OCI-LY7 (cell line): ENCODE measurements at regions not wholly inside any gene's neighbourhood (a gene's known extent, or its start where the extent isn't known, plus 50 kb on each side); places are given as distances from the start of the nearest gene placed in this dataset.

Experiments
- BruUV-seq: library from RNA; stranded (reverse); fragments of 400-500 nt; replicated peaks from 2 replicates; lab custom pipeline; 2021; lab: Mats Ljungman, UMichigan
- CTCF ChIA-PET: fragments of 300-600 bp; sonication (Branson Sonifier 250); formaldehyde crosslinking; loops from one replicate; lab custom pipeline; 2022; ENCODE audit warnings: antibody characterized with exemption; ENCODE audit not compliant: unreplicated experiment; lab: Charles Lee
- POLR2A ChIA-PET: fragments of 300-600 bp; sonication (Branson Sonifier 250); formaldehyde crosslinking; loops from one replicate; lab custom pipeline; 2022; ENCODE audit warnings: antibody characterized with exemption; lab: Charles Lee
- DNase-seq: peaks from one replicate; pipeline ENCODE4 v3.0.0-alpha.2; 2015; ENCODE audit warnings: low spot score
- H2AFZ ChIP-seq: fragments of 200-600 bp; sonication (generic), shearing (Covaris generic); 2 replicates; pipeline ENCODE4 v1.6.1; 2014; ENCODE audit warnings: mild to moderate bottlenecking, antibody characterized with exemption, low read length, moderate library complexity
- H3K27ac ChIP-seq: fragments of 200-600 bp; sonication (generic); 2 replicates; pipeline ENCODE4 v1.5.1; 2014; ENCODE audit warnings: mixed run types, low read depth, mild to moderate bottlenecking, moderate library complexity, low read length, inconsistent platforms; ENCODE audit not compliant: poor library complexity, severe bottlenecking
- H3K36me3 ChIP-seq: fragments of 200-600 bp; sonication (generic); 2 replicates; pipeline ENCODE4 v1.6.1; 2014; ENCODE audit warnings: mild to moderate bottlenecking, antibody characterized with exemption, low read length, moderate library complexity, mixed read lengths; ENCODE audit not compliant: insufficient read depth
- H3K4me1 ChIP-seq: fragments of 200-600 bp; sonication (generic); 2 replicates; pipeline ENCODE4 v1.5.1; 2014; ENCODE audit warnings: mild to moderate bottlenecking, low read length; ENCODE audit not compliant: insufficient read depth, poor library complexity, severe bottlenecking
- H3K4me2 ChIP-seq: fragments of 200-600 bp; sonication (generic); 2 replicates; pipeline ENCODE4 v1.6.1; 2014; ENCODE audit warnings: mild to moderate bottlenecking, low read length
- H3K4me3 ChIP-seq: fragments of 200-600 bp; sonication (generic); 2 replicates; pipeline ENCODE4 v1.5.1; 2014; ENCODE audit warnings: mild to moderate bottlenecking, low read depth, low read length; ENCODE audit not compliant: poor library complexity, severe bottlenecking
- H3K79me2 ChIP-seq: fragments of 200-600 bp; sonication (generic); 2 replicates; pipeline ENCODE4 v1.6.1; 2016; ENCODE audit warnings: low read depth, mild to moderate bottlenecking, low read length, moderate library complexity, mixed read lengths; ENCODE audit not compliant: insufficient read depth
- H3K9me2 ChIP-seq: fragments of 200-600 bp; sonication (generic); 2 replicates; pipeline ENCODE4 v1.6.1; 2016; ENCODE audit warnings: mild to moderate bottlenecking, low read length, mixed read lengths; ENCODE audit not compliant: insufficient read depth
- H3K9me3 ChIP-seq: fragments of 200-600 bp; sonication (generic); 2 replicates; pipeline ENCODE4 v1.6.1; 2014; ENCODE audit warnings: mild to moderate bottlenecking, mixed run types, low read length, mixed read lengths
- H4K20me1 ChIP-seq: fragments of 200-600 bp; sonication (generic); 2 replicates; pipeline ENCODE4 v1.6.1; 2014; ENCODE audit warnings: mild to moderate bottlenecking, antibody characterized with exemption, low read length, moderate library complexity, mixed read lengths; ENCODE audit not compliant: insufficient read depth
- CTCF ChIP-seq: fragments of 200-600 bp; sonication (generic); conservative IDR thresholded peaks from 2 replicates; pipeline ENCODE4 v1.5.1; 2014; ENCODE audit warnings: mild to moderate bottlenecking, antibody characterized with exemption, low read length, moderate library complexity, mixed read lengths
- EZH2phosphoT487 ChIP-seq: fragments of 200-600 bp; sonication (generic); IDR thresholded peaks from 2 replicates; pipeline ENCODE4 v1.6.1; 2018; ENCODE audit warnings: low read depth, borderline replicate concordance, mild to moderate bottlenecking, mixed run types, antibody characterized with exemption, low read length, moderate library complexity, mixed read lengths
- intact Hi-C: fragments of 100-400 bp; cut with micrococcal nuclease; formaldehyde crosslinking; loops from one replicate; pipeline ENCODE4 v1.10.0; 2022; ENCODE audit not compliant: unreplicated experiment

- TF ChIP-seq CTCF (no peak), EZH2phosphoT487 (no peak)
- CTCF ChIA-PET: no interaction called here
- H3K79me2 ChIP-seq: no peaks in the 10 kb centered on the region
- no peak overlapping the region for H2AFZ ChIP-seq
- H4K20me1 ChIP-seq: no peaks in the 10 kb centered on the region
- H3K4me2 ChIP-seq: no peak overlapping the region
- no peak overlapping the region for H3K27ac ChIP-seq
- no peaks in the 10 kb centered on the region for H3K4me1 ChIP-seq
- H3K4me3 ChIP-seq: no peak overlapping the region
- no peak for DNase-seq
- BruUV-seq: no TSS peak
- H3K9me3 ChIP-seq: no peaks in the 10 kb centered on the region
- no peaks in the 10 kb centered on the region for H3K36me3 ChIP-seq
- POLR2A ChIA-PET: interaction anchor here (0.6 kb wide), 1 partner anchor 94 kb away, joined by 4 read pairs; no protein-coding TSS in a partner anchor
- intact Hi-C loops: no loop called here
- no peaks in the 10 kb centered on the region for H3K9me2 ChIP-seq
These were observed 217.1 kb upstream of the CD180 start for GRCh38 chr5:67413721-67414120.

- Histone ChIP-seq H2AFZ (no peak overlapping the region), H3K9me3 (no peaks in the 10 kb centered on the region), H3K27ac (no peak overlapping the region), H3K4me2 (no peak overlapping the region), H3K36me3 (no peaks in the 10 kb centered on the region), H3K4me1 (no peaks in the 10 kb centered on the region), H3K9me2 (no peaks in the 10 kb centered on the region; the same call in 1 of the 2 replicates), H3K79me2 (no peaks in the 10 kb centered on the region), H3K4me3 (no peak overlapping the region), H4K20me1 (no peaks in the 10 kb centered on the region)
- ChIA-PET POLR2A (no interaction called here), CTCF (no interaction called here)
- TF ChIP-seq EZH2phosphoT487 (no peak), CTCF (no peak)
- no TSS peak for BruUV-seq
- intact Hi-C loops: no loop called here
- DNase-seq: no peak
These were observed 212.7 kb upstream of the CD180 start for GRCh38 chr5:67409126-67409777.

GRCh38 chr5:67407979-67408378 is 211.4 kb upstream of the CD180 start:
- intact Hi-C loops: no loop called here
- Histone ChIP-seq H3K9me3 (no peaks in the 10 kb centered on the region), H3K4me3 (no peak overlapping the region), H4K20me1 (no peaks in the 10 kb centered on the region), H2AFZ (no peak overlapping the region), H3K79me2 (no peaks in the 10 kb centered on the region), H3K4me1 (no peaks in the 10 kb centered on the region), H3K36me3 (no peaks in the 10 kb centered on the region), H3K4me2 (no peak overlapping the region), H3K27ac (no peak overlapping the region), H3K9me2 (no peaks in the 10 kb centered on the region; the same call in 1 of the 2 replicates)
- BruUV-seq: no TSS peak
- TF ChIP-seq EZH2phosphoT487 (no peak), CTCF (no peak)
- DNase-seq: no peak
- ChIA-PET POLR2A (no interaction called here), CTCF (no interaction called here)
